ENCODE measurements at regions not wholly inside any gene's neighbourhood (a gene's known extent, or its start where the extent isn't known, plus 50 kb on each side); places are given as distances from the start of the nearest gene placed in this dataset.

GRCh38 chr13:110067355-110068175 is 239.4 kb downstream of the COL4A1 start:
- ATAC-seq (no peak), DNase-seq (ENCODE audit: low spot score) (no peak)
- H3K9me2 ChIP-seq (ENCODE audit: insufficient read depth): no peaks in the 10 kb centered on the region
- no peak overlapping the region for H3K4me2 ChIP-seq
- Mint-ChIP-seq H3K27ac (no peak overlapping the region), H3K4me1 (peaks cover 8% of the 10 kb centered on the region; the same call in 2 of the 3 replicates), H3K36me3 (ENCODE audit: low read depth) (no peaks in the 10 kb centered on the region), H3K9me3 (no peaks in the 10 kb centered on the region), H3K4me3 (no peak overlapping the region), H3K27me3 (ENCODE audit: insufficient read depth, low read depth, poor library complexity) (no peaks in the 10 kb centered on the region)
- H3K27me3 ChIP-seq (ENCODE audit: insufficient read depth): no peaks in the 10 kb centered on the region
- H4K20me1 ChIP-seq (replicated peaks; ENCODE audit: insufficient read depth): no peaks in the 10 kb centered on the region
- H3K79me2 ChIP-seq (replicated peaks; ENCODE audit: insufficient read depth): no peaks in the 10 kb centered on the region
- no peak overlapping the region for H3K4me3 ChIP-seq
- H3K4me1 ChIP-seq (ENCODE audit: insufficient read depth): peaks cover 5% of the 10 kb centered on the region; the same call in 1 of the 2 replicates
- H2AFZ ChIP-seq: no peak overlapping the region
- no peaks in the 10 kb centered on the region for H3K36me3 ChIP-seq (ENCODE audit: insufficient read depth)
- no peak for TF ChIP-seq ETS1 (IDR thresholded peaks at IDR 0.05)
- no peak for TF ChIP-seq CTCF (conservative IDR thresholded peaks at IDR 0.05; ENCODE audit: low read depth in 2 of 2)
- no peak overlapping the region for H3K27ac ChIP-seq (ENCODE audit: low read depth)
- H3F3A ChIP-seq (replicated peaks; ENCODE audit: low read depth): no peaks in the 10 kb centered on the region

GRCh38 chr13:110065780-110066179 is 241.2 kb downstream of the COL4A1 start:
- Histone ChIP-seq H3F3A (replicated peaks; ENCODE audit: low read depth) (no peaks in the 10 kb centered on the region), H3K4me2 (no peak overlapping the region), H4K20me1 (replicated peaks; ENCODE audit: insufficient read depth) (no peaks in the 10 kb centered on the region), H3K27ac (ENCODE audit: low read depth) (no peak overlapping the region), H3K9me2 (ENCODE audit: insufficient read depth) (no peaks in the 10 kb centered on the region), H2AFZ (no peak overlapping the region), H3K36me3 (ENCODE audit: insufficient read depth) (no peaks in the 10 kb centered on the region), H3K4me3 (no peak overlapping the region), H3K79me2 (replicated peaks; ENCODE audit: insufficient read depth) (no peaks in the 10 kb centered on the region), H3K27me3 (ENCODE audit: insufficient read depth) (no peaks in the 10 kb centered on the region), H3K4me1 (ENCODE audit: insufficient read depth) (peaks cover 5% of the 10 kb centered on the region; the same call in 1 of the 2 replicates)
- no peak overlapping the region for H3K27ac Mint-ChIP-seq
- no peak for ATAC-seq
- H3K4me1 Mint-ChIP-seq: peaks cover 8% of the 10 kb centered on the region; the same call in 2 of the 3 replicates
- no peaks in the 10 kb centered on the region for H3K9me3 Mint-ChIP-seq
- H3K4me3 Mint-ChIP-seq: no peak overlapping the region
- no peaks in the 10 kb centered on the region for H3K27me3 Mint-ChIP-seq (ENCODE audit: insufficient read depth, low read depth, poor library complexity)
- DNase-seq (ENCODE audit: low spot score): no peak
- H3K36me3 Mint-ChIP-seq (ENCODE audit: low read depth): no peaks in the 10 kb centered on the region
- TF ChIP-seq NANOG (IDR thresholded peaks at IDR 0.05; ENCODE audit: borderline replicate concordance) (no peak), POLR2AphosphoS5 (IDR thresholded peaks at IDR 0.05; ENCODE audit: low read depth) (no peak), ETS1 (IDR thresholded peaks at IDR 0.05) (no peak), JUNB (IDR thresholded peaks at IDR 0.05; ENCODE audit: unreplicated experiment) (no peak), EZH2 (IDR thresholded peaks at IDR 0.05; ENCODE audit: low read depth, unreplicated experiment) (no peak), EZH2phosphoT487 (IDR thresholded peaks at IDR 0.05; ENCODE audit: unreplicated experiment) (no peak), CTCF (conservative IDR thresholded peaks at IDR 0.05; ENCODE audit: low read depth in 2 of 2) (no peak), STAT1 (IDR thresholded peaks at IDR 0.05; ENCODE audit: unreplicated experiment) (no peak), CREB1 (CRISPR knock-in tag; IDR thresholded peaks at IDR 0.05; ENCODE audit: low read depth) (no peak), ZNF114 (CRISPR knock-in tag; IDR thresholded peaks at IDR 0.05) (no peak)
